ENCODE measurements at regions not wholly inside any gene's neighbourhood (a gene's known extent, or its start where the extent isn't known, plus 50 kb on each side); places are given as distances from the start of the nearest gene placed in this dataset.
"Not testable (repeated sequence)": the region's sequence is repeated elsewhere in the genome, so short reads cannot be mapped to it uniquely, and the experiment has no call there.

DNA sequence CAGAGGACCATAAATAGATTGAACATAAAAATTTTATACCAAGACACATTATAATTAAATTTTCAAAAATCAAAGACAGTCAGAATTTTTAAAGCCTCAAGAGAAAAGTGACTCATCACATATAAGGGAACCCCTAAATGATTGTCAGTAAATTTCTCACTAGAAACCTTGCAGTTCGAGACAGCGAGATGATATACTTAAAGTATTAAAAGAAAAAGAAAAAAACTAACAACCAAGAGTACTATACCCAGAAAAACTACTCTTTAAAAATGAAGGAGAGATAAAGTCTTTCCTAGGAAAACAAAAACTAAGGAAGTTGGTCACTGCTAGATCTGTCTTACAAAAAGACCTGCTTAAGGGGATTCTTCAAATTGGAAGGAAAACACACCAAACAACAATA is 251.4 kb upstream of the MSX2 start:
- H3K9me3 ChIP-seq = peaks cover 10 to 15% of the 10 kb centered on the region in 2 donors
- H3K27me3 ChIP-seq = no peaks in the 10 kb centered on the region
- no peaks in the 10 kb centered on the region for H3K36me3 ChIP-seq
- no peaks in the 10 kb centered on the region for H3K4me1 ChIP-seq
- TF ChIP-seq POLR2A (IDR thresholded peaks at IDR 0.05) = no peak
- TF ChIP-seq, protein P1, sequence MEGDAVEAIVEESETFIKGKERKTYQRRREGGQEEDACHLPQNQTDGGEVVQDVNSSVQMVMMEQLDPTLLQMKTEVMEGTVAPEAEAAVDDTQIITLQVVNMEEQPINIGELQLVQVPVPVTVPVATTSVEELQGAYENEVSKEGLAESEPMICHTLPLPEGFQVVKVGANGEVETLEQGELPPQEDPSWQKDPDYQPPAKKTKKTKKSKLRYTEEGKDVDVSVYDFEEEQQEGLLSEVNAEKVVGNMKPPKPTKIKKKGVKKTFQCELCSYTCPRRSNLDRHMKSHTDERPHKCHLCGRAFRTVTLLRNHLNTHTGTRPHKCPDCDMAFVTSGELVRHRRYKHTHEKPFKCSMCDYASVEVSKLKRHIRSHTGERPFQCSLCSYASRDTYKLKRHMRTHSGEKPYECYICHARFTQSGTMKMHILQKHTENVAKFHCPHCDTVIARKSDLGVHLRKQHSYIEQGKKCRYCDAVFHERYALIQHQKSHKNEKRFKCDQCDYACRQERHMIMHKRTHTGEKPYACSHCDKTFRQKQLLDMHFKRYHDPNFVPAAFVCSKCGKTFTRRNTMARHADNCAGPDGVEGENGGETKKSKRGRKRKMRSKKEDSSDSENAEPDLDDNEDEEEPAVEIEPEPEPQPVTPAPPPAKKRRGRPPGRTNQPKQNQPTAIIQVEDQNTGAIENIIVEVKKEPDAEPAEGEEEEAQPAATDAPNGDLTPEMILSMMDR (IDR thresholded peaks at IDR 0.05) = no peak
- TF ChIP-seq POLR2AphosphoS5 (IDR thresholded peaks at IDR 0.05) = no peak
- H3K4me3 ChIP-seq = no peak overlapping the region
- no peak for DNase-seq (ENCODE audit: low spot score in 2 of 2)
- intact Hi-C loops (cut with DNase I; ENCODE audit: low total_unique reads) = no loop called here
- no peak overlapping the region for H3K27ac ChIP-seq

DNA sequence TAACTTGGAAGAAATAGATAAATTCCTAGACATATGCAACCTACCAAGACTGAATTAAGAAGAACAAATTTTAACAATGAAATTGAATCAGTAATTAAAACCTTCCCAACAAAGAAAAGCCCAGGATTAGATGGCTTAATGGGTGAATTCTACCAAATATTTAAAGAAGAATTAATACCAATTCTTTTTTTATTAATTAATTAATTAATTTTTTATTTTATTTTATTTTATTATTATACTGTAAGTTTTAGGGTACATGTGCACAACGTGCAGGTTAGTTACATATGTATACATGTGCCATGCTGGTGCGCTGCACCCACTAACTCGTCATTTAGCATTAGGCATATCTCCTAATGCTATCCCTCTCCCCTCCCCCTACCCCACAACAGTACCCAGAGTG is 248.4 kb upstream of the MSX2 start:
- H3K36me3 ChIP-seq; DNase-seq (ENCODE audit: low spot score in 2 of 2); H3K4me1 ChIP-seq; H3K27me3 ChIP-seq; H3K4me3 ChIP-seq; intact Hi-C loops (cut with DNase I; ENCODE audit: low total_unique reads); H3K27ac ChIP-seq: not testable (repeated sequence)
- H3K9me3 ChIP-seq = peaks cover 13 to 19% of the 10 kb centered on the region in 2 donors

DNA sequence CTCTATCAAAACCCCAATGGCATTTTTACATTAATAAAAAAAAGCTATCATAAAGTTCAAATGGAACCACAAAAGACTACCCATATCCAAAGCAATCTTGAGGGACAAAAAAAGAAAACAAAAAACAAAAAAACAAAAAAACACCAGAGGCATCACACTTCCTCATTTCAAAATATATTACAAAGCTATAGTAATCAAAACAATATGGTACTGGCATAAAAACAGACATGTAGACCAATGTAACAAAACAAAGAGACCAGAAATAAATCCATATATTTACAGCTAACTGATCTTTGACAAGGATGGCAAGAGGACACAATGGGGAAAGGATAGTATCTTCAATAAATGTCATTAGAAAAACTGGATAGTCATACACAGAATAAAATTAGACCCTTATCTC is 245.1 kb upstream of the MSX2 start:
- no peak for DNase-seq (ENCODE audit: low spot score in 2 of 2)
- no peaks in the 10 kb centered on the region for H3K36me3 ChIP-seq
- no peak overlapping the region for H3K27ac ChIP-seq
- no peaks in the 10 kb centered on the region for H3K4me1 ChIP-seq
- H3K9me3 ChIP-seq = peaks cover 4 to 8% of the 10 kb centered on the region in 2 donors
- intact Hi-C loops (cut with DNase I; ENCODE audit: low total_unique reads) = no loop called here
- H3K4me3 ChIP-seq = no peak overlapping the region
- TF ChIP-seq, protein P1 (IDR thresholded peaks at IDR 0.05) = no peak
- TF ChIP-seq POLR2A (IDR thresholded peaks at IDR 0.05) = no peak
- no peak for TF ChIP-seq POLR2AphosphoS5 (IDR thresholded peaks at IDR 0.05)
- H3K27me3 ChIP-seq = no peaks in the 10 kb centered on the region

GRCh38 chr5:174481737-174482136 is 242.6 kb upstream of the MSX2 start:
- Histone ChIP-seq H3K4me1 (no peaks in the 10 kb centered on the region), H3K27ac (no peak overlapping the region), H3K27me3 (no peaks in the 10 kb centered on the region), H3K4me3 (no peak overlapping the region), H3K9me3 (peaks cover 7 to 15% of the 10 kb centered on the region in 2 donors), H3K36me3 (no peaks in the 10 kb centered on the region)
- TF ChIP-seq, protein P1 (IDR thresholded peaks at IDR 0.05) = no peak
- TF ChIP-seq POLR2A (IDR thresholded peaks at IDR 0.05) (no peak), POLR2AphosphoS5 (IDR thresholded peaks at IDR 0.05) (no peak)
- DNase-seq (ENCODE audit: low spot score in 2 of 2) = no peak
- intact Hi-C loops (cut with DNase I; ENCODE audit: low total_unique reads) = no loop called here

DNA sequence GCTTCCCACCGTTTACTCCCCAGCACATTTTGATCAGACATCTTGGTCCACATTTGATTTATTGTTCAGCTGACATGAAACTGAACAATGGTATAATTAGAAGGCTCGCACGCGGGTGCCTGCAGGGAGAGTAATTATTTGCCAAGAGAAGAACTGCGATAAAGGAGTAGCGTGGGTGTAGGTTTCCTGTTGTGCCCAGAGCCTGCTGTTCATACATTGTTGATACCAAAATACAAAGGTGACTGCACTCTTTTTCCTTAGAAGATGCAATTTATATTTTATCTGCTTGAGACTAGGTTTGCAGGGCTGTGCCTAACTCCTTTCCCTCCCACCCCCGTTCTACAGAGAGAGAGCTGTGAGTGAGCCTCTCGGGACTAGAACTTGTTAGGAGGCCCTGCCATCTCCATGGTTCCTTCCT is 241.8 kb upstream of the MSX2 start:
- Histone ChIP-seq H3K4me3 (no peak overlapping the region), H3K4me1 (no peaks in the 10 kb centered on the region), H3K27ac (no peak overlapping the region), H3K36me3 (no peaks in the 10 kb centered on the region), H3K9me3 (peaks cover 7 to 15% of the 10 kb centered on the region in 2 donors), H3K27me3 (no peaks in the 10 kb centered on the region)
- TF ChIP-seq POLR2A (IDR thresholded peaks at IDR 0.05) (no peak), POLR2AphosphoS5 (IDR thresholded peaks at IDR 0.05) (no peak)
- TF ChIP-seq, protein P1 (IDR thresholded peaks at IDR 0.05) = no peak
- intact Hi-C loops (cut with DNase I; ENCODE audit: low total_unique reads) = no loop called here
- no peak for DNase-seq (ENCODE audit: low spot score in 2 of 2)

- Histone ChIP-seq H3K27ac (no peak overlapping the region), H3K9me3 (peaks cover 7 to 15% of the 10 kb centered on the region in 2 donors), H3K27me3 (no peaks in the 10 kb centered on the region), H3K36me3 (no peaks in the 10 kb centered on the region), H3K4me1 (no peaks in the 10 kb centered on the region), H3K4me3 (no peak overlapping the region)
- intact Hi-C loops (cut with DNase I; ENCODE audit: low total_unique reads) = no loop called here
- TF ChIP-seq, protein P1 (IDR thresholded peaks at IDR 0.05) = no peak
- no peak for TF ChIP-seq POLR2AphosphoS5 (IDR thresholded peaks at IDR 0.05)
- TF ChIP-seq POLR2A (IDR thresholded peaks at IDR 0.05) = no peak
- DNase-seq (ENCODE audit: low spot score in 2 of 2) = no peak
Measured at GRCh38 chr5:174483411-174483810, 241.0 kb upstream of the MSX2 start.
